GM19025 (cell line): ENCODE measurements at regions not wholly inside any gene's neighbourhood (a gene's known extent, or its start where the extent isn't known, plus 50 kb on each side); places are given as distances from the start of the nearest gene placed in this dataset.
A peak's percentile ranks its signal among the peaks of the same experiment; 100 is the strongest.
"Not testable (repeated sequence)": the region's sequence is repeated elsewhere in the genome, so short reads cannot be mapped to it uniquely, and the experiment has no call there.

Source experiments
- ATAC-seq: cut with Tn5 transposase; IDR thresholded peaks from one replicate; pipeline ENCODE4 v1.9.1; 2021; ENCODE audit warnings: mild to moderate bottlenecking, low read depth, moderate library complexity; ENCODE audit not compliant: unreplicated experiment

GRCh38 chr6:169101981-169102380 is 151.7 kb downstream of the THBS2 start:
- no peak for ATAC-seq

- ATAC-seq: no peak
Measured at GRCh38 chr6:169101036-169101805, 152.4 kb downstream of the THBS2 start.

- ATAC-seq: no peak
Measured at GRCh38 chr6:169099411-169100202, 154.0 kb downstream of the THBS2 start.

- ATAC-seq: not testable (repeated sequence)
Measured at GRCh38 chr6:169098651-169099050, 155.0 kb downstream of the THBS2 start.

GRCh38 chr6:169098116-169098515 is 155.5 kb downstream of the THBS2 start:
- no peak for ATAC-seq

- no peak for ATAC-seq
Measured at GRCh38 chr6:169097381-169097959, 156.2 kb downstream of the THBS2 start.

GRCh38 chr6:169096388-169096787 is 157.3 kb downstream of the THBS2 start:
- ATAC-seq: no peak

- ATAC-seq: no peak
Measured at GRCh38 chr6:169095153-169095552, 158.5 kb downstream of the THBS2 start.

GRCh38 chr6:169094552-169094950 is 159.1 kb downstream of the THBS2 start:
- ATAC-seq: no peak

GRCh38 chr6:169093770-169094551 is 159.7 kb downstream of the THBS2 start:
- ATAC-seq: no peak

GRCh38 chr6:169093066-169093723 is 160.5 kb downstream of the THBS2 start:
- ATAC-seq: no peak

- ATAC-seq: peak; percentile 85
Measured at GRCh38 chr6:169092375-169092774, 161.3 kb downstream of the THBS2 start.

GRCh38 chr6:169090514-169091127 is 163.0 kb downstream of the THBS2 start:
- ATAC-seq: not testable (repeated sequence)

GRCh38 chr6:169088762-169089161 is 164.9 kb downstream of the THBS2 start:
- ATAC-seq: no peak

- no peak for ATAC-seq
Measured at GRCh38 chr6:169087443-169088041, 166.1 kb downstream of the THBS2 start.

- not testable (repeated sequence) for ATAC-seq
Measured at GRCh38 chr6:169086616-169087015, 167.0 kb downstream of the THBS2 start.

- no peak for ATAC-seq
Measured at GRCh38 chr6:169086020-169086419, 167.6 kb downstream of the THBS2 start.

- ATAC-seq: no peak
Measured at GRCh38 chr6:169085466-169085865, 168.2 kb downstream of the THBS2 start.

GRCh38 chr6:169084557-169084956 is 169.1 kb downstream of the THBS2 start:
- not testable (repeated sequence) for ATAC-seq
